Left lung (tissue), 4 donors: ENCODE measurements at regions not wholly inside any gene's neighbourhood (a gene's known extent, or its start where the extent isn't known, plus 50 kb on each side); places are given as distances from the start of the nearest gene placed in this dataset.
"Not testable (repeated sequence)": the region's sequence is repeated elsewhere in the genome, so short reads cannot be mapped to it uniquely, and the experiment has no call there.

Source experiments
- ATAC-seq: fragments of 200-7000 bp; cut with Tn5 transposase; one replicate; pipeline ENCODE4 v1.9.1; 2020; ENCODE audit warnings: moderate library complexity
- DNase-seq, 4 donors: peaks; one replicate each; pipeline ENCODE4 v3.0.0-alpha.2; 2013 to 2020
- H3K27ac ChIP-seq, 2 donors: fragments of 200-600 bp; sonication (generic) in 1 of 2; one replicate each; pipeline versions ENCODE4 v1.5.0 to v1.8.0; 2020 to 2021
- H3K27me3 ChIP-seq, 2 donors: fragments of 200-600 bp; sonication (generic) in 1 of 2; one replicate each; pipeline versions ENCODE4 v1.5.0 to v1.8.0; 2020 to 2021
- H3K36me3 ChIP-seq, 2 donors: fragments of 200-600 bp; sonication (generic) in 1 of 2; one replicate each; pipeline versions ENCODE4 v1.5.0 to v1.8.0; 2020 to 2021
- H3K4me1 ChIP-seq, 2 donors: fragments of 200-600 bp; one replicate each; pipeline ENCODE4 v1.8.0; 2021
- H3K4me3 ChIP-seq, 2 donors: fragments of 200-600 bp; sonication (generic) in 1 of 2; one replicate each; pipeline versions ENCODE4 v1.5.0 to v1.8.0; 2020 to 2021; ENCODE audit warnings: mild to moderate bottlenecking in 1 of 2
- H3K9me3 ChIP-seq, 2 donors: fragments of 200-600 bp; sonication (generic) in 1 of 2; one replicate each; pipeline versions ENCODE4 v1.5.0 to v1.8.0; 2020 to 2021
- CTCF ChIP-seq, 2 donors: fragments of 200-600 bp; sonication (generic) in 1 of 2; IDR thresholded peaks; one replicate each; pipeline versions ENCODE4 v1.5.0 to v1.8.0; 2021; ENCODE audit warnings: antibody characterized with exemption in 2 of 2
- intact Hi-C, 2 donors: fragments of 100-400 bp; cut with DNase I; formaldehyde crosslinking; loops; one replicate each; pipeline versions ENCODE4 v1.11.2 to v1.14.2; 2022
- donor health status: DM: no; HTN: yes; CAD: no.
- donor health status: DM: no; HTN: no; CAD: no.

GRCh38 chr12:67545298-67545697 lies 103.2 kb upstream of the DYRK2 start:
- no peaks in the 10 kb centered on the region for H3K36me3 ChIP-seq
- H3K27me3 ChIP-seq = no peaks in the 10 kb centered on the region
- intact Hi-C loops = no loop called here
- no peaks in the 10 kb centered on the region for H3K9me3 ChIP-seq
- no peak overlapping the region for H3K27ac ChIP-seq
- no peak overlapping the region for H3K4me3 ChIP-seq
- H3K4me1 ChIP-seq = no peaks in the 10 kb centered on the region
- DNase-seq (no peak), ATAC-seq (no peak)
- TF ChIP-seq CTCF (IDR thresholded peaks at IDR 0.05) = no peak

DNA sequence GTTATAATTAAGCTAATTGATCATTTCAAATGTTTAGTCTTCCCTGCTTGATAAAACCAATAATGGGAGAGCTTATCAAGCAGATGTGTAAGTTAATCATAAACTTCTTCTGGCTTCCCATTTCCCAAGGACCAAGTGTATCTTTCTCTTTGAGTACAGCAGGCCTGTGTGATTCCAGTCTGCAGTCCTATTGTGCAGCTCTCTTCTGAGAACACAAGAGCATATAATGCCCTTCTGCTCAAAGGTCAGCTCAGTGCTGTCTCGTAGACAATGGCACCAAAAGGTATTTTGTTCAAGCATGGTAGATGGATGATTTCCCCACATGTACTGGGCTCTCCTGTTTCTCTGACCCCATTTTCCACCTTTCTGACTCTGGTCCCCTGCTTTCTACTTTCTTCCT lies 101.8 kb upstream of the DYRK2 start:
- DNase-seq = no peak
- no peak for TF ChIP-seq CTCF (IDR thresholded peaks at IDR 0.05)
- Histone ChIP-seq H3K4me1 (no peaks in the 10 kb centered on the region), H3K27me3 (no peaks in the 10 kb centered on the region), H3K27ac (no peak overlapping the region), H3K36me3 (no peaks in the 10 kb centered on the region), H3K4me3 (no peak overlapping the region), H3K9me3 (no peaks in the 10 kb centered on the region)
- no peak for ATAC-seq
- intact Hi-C loops = no loop called here

DNA sequence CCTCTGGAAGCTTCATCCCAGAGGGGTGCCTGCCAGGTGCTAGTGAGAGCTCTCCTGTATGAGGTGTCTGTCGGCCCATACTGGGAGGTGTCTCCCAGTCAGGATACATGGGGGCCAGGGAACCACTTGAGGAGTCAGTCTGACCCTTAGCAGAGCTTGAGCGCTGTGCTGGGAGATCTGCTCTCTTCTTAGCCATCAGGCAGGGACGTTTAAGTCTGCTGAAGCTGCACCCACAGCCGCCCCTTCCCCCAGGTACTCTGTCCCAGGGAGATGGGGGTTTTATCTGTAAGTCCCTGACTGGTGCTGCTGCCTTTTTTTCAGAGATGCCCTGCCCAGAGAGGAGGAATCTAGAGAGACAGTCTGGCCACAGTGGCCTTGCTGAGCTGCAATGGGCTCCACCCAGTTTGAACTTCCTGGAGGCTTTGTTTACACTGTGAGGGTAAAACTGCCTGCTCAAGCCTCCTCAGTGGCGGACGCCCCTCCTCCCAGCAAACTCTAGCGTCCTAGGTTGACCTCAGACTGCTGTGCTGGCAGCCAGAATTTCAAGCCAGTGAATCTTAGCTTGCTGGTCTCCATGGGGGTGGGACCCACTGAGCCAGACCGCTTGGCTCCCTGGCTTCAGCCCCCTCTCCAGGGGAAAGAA lies 93.3 kb upstream of the DYRK2 start:
- intact Hi-C loops, H3K4me3 ChIP-seq, H3K27ac ChIP-seq, H3K27me3 ChIP-seq, H3K9me3 ChIP-seq, H3K4me1 ChIP-seq, H3K36me3 ChIP-seq: not testable (repeated sequence)
- peak; percentile 95 for ATAC-seq
- peak in 3 of 4 donors; percentile 25 to 77 (median 69) for DNase-seq

GRCh38 chr12:67558775-67559174 lies 89.8 kb upstream of the DYRK2 start:
- DNase-seq = no peak
- H3K27me3 ChIP-seq = no peaks in the 10 kb centered on the region
- H3K27ac ChIP-seq = no peak overlapping the region
- ATAC-seq = no peak
- peaks cover 0 to 31% of the 10 kb centered on the region in 2 donors for H3K9me3 ChIP-seq
- no peak overlapping the region for H3K4me3 ChIP-seq
- no peaks in the 10 kb centered on the region for H3K4me1 ChIP-seq
- no peak for TF ChIP-seq CTCF (IDR thresholded peaks at IDR 0.05)
- intact Hi-C loops = no loop called here
- no peaks in the 10 kb centered on the region for H3K36me3 ChIP-seq

GRCh38 chr12:67559751-67560150 lies 88.8 kb upstream of the DYRK2 start:
- no peak overlapping the region for H3K4me3 ChIP-seq
- no peak for TF ChIP-seq CTCF (IDR thresholded peaks at IDR 0.05)
- ATAC-seq = no peak

More at GRCh38 chr12:67559751-67560150, 88.8 kb upstream of the DYRK2 start:
- DNase-seq = no peak
- H3K4me1 ChIP-seq = no peaks in the 10 kb centered on the region
- no peaks in the 10 kb centered on the region for H3K27me3 ChIP-seq
- H3K36me3 ChIP-seq = no peaks in the 10 kb centered on the region
- H3K9me3 ChIP-seq = peaks cover 0 to 31% of the 10 kb centered on the region in 2 donors
- intact Hi-C loops = no loop called here
- H3K27ac ChIP-seq = no peak overlapping the region
